Activated CD8-positive, alpha-beta memory T cell treated with anti-CD3 and anti-CD28 coated beads, Interleukin-2, amount 50 U/mL, for 48 hours (primary cell): ENCODE measurements at regions not wholly inside any gene's neighbourhood (a gene's known extent, or its start where the extent isn't known, plus 50 kb on each side); places are given as distances from the start of the nearest gene placed in this dataset.
"Not testable (repeated sequence)": the region's sequence is repeated elsewhere in the genome, so short reads cannot be mapped to it uniquely, and the experiment has no call there.

ENCODE experiments used
- DNase-seq: peaks from one replicate; pipeline ENCODE4 v3.0.0-alpha.2; 2020

DNA sequence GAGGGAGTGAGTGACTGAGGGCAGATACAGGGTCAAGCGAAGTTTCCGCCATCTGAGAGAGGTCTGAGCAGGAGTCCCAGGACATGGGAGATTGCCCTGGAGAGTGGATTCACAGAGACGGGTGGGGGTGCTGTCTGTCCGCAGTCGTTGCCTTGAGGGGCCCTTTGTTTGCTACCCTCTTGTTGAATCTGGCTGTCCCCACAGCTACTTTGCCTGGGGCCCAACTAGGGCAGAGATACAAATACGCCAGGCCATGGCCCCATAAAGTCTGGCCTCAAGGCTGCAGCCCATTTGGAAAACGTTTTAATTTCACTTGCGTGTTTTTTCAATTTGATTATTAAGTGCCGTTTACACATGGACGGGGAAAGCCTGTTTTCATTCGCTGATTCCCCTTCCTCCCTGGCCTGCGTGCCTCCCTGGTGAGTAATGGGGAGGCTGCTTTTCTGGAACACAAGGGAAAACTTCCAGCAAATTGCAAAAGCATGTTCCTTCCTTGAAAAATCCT lies 134.4 kb downstream of the SMIM20 start:
- no peak for DNase-seq

DNA sequence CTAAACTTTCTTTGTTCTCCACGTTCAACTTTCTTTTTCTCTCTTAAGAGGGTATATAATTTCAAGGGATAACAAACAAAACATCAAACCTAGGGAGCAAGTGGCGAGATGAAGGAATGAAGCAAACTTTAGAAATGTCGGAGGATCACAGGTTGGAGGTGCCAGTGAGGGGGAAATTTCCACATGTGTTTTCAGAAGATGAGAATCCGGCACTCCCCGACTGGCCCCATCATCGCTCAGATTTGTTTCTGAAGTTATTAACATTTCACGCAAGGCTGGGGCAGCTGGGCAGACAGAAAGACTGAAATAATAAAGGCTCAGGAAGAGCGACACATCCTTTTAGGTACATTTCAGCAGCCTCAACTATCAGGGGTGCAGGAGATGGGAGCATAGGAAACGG lies 134.9 kb downstream of the SMIM20 start:
- DNase-seq: no peak

DNA sequence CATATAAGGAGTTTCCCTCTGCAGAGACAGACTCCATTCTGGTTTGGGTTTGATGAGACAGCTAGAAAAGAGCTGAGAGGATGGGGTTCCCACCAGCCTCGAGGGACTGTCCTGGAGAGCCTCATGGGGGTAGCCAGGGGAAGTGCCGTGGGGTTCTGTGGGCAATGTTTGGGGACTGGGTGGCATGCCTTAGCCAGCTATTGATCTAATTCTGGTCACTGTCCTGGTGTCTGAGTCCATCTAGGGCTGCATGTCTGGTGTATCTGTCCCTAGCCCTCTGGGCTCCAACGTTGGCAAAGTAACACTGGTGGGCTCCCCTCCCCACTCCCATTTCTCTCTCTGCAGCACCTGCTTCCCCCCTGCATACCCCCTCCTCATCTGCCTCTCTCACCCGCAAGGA lies 135.4 kb downstream of the SMIM20 start:
- no peak for DNase-seq

DNA sequence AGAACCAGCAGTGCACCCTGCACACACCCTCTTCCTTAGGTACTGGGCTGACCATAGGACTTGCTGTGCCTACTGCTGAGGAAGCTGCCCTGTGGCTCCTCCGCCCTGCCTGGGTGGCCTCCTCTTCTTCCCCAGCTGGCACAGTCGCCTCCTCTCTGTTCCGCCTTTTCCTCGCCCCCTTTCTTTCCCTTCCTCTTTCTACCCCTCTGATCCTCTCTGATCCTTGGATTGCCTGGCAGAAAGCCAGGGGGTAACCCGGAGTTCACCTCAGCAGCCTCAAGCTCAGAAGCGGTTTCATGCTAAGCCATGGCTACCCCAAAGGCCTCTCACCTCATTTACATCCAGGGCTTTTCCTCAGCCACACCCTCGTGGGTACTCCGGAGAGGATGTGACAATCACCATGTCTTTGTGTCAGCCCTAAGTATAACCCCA lies 136.2 kb downstream of the SMIM20 start:
- DNase-seq: no peak

DNA sequence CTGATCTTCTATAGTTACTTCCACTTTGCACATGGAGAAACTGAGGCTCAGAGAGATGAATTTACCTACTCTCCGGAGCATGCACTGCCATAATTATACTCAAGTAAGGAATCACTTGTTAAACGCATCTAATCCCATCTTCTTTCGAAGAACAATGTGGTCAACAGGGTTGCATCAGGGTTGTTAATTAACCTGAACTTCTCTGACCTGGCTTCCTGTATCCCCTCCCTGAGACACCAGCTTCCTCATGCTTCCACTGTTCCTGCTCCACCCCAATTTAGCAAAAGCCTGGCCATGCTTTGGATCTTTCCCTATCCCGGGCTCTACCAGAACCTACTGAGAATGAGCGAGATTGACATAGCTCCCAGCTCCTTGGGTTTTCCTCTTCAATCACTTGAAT lies 136.7 kb downstream of the SMIM20 start:
- DNase-seq: no peak

DNA sequence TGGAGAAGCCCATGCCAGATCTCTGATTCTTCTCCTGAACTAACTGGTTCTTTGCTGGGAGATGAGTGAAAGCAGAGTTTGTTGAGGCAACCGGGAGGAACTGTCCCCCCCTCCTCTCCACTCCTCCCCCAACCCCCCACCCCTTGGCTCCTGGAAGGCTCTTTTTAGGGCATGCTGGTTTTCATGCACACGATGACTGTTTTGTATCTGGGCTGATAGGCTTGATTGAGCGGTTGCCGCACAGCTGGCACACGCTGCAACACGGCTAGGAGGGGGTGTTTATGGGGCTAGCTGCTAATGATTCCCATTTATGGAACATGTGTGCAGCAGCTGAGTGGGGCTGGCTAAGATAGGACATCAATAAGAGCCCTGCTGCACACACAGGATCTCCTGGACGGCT lies 137.2 kb downstream of the SMIM20 start:
- no peak for DNase-seq

DNA sequence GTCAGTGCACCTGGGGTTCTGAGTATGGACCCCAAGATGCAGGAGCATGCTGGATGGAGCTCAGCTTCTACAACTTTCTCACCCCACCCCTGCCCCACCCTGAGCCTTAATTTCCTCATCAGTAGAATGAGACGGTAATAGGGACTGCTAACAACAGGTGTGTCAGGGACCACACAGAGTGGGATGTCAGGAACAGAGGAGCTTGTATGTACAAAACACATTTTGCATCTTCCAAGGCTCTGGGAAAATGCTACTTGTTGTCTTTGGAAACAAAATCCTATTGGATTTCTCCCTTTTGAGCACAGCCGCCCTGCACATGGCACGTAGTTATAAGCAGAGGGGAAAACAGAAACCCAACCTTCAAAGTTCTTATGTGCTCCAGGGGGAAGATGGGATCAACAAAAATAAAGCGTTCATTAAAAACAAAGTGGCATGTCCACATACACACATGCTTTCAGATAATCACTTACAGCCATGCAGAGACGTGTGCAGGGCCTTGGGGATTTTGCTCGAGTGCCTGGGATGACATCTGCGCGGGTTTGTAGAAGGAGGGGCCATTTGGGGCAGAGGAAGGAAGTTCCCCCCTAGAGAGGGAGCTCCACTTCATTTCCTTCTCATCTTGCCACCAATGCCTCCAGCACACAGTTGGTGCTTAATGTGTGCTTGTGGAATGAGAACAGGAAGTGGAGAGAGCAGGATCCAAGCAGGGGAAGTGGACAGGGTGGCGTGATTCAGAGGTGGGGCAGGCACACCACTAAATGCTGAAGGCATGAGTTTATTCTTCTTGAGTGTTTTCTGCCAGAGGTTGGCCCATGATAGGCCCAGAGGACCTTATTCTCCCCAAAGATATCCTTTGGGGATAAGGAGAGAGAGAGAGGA lies 138.9 kb downstream of the SMIM20 start:
- no peak for DNase-seq

DNA sequence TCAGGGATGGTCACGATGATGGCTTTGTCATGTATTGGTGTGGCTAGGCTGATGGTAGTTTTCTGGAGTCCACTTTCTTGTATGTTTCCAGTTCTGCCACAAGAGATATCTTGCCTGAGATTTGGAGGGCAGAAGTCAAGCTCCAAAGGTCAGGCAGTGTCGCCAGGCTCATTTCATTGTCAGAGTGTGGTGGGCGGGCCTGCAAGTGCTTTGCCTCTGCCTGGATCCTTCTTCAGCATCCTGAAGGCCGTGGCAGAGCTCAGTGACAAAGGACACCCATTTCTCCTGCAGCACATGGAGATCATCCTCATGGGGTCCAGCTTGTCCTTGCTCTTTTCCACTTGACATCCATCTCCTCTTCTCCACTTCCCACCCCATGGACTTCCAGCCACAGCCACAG lies 139.7 kb downstream of the SMIM20 start:
- no peak for DNase-seq

DNA sequence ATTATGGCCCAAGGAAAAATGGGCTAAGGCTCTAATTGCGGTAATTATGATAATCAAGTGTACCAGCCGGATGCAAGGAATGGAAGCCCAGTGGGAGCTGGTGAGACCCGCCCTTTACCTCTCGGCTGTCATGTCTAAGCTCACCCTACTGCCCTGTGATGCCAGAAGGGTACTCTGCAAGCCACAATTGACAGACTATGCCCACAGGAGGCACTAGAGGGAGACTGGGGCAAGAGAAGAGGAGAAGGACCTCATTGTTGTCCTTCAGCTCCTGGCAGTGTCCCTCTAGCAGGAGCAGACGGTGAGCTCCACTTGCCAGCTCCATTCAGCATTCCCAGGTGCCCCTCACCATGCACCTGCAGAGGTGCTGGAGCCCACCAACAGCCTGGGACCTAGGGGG lies 141.8 kb downstream of the SMIM20 start:
- no peak for DNase-seq

DNA sequence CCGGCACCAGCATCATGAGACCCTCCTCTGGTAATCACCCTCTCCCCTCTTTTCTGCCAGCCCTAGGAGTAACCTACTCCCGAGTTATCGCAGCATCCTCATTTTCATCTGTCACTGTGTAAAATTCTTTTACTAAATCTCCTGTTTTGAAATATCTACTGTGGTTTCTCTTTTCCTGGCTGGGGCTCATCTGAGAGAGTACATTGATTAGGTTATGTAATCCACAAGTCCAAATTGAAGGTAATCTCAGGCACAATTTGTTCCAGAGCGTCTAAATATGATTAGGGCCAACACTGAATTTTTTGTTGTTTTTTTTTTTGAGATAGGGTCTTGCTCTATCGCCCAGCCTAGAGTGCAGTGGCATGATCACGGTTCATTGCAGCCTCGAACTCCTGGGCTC lies 142.4 kb downstream of the SMIM20 start:
- no peak for DNase-seq

DNA sequence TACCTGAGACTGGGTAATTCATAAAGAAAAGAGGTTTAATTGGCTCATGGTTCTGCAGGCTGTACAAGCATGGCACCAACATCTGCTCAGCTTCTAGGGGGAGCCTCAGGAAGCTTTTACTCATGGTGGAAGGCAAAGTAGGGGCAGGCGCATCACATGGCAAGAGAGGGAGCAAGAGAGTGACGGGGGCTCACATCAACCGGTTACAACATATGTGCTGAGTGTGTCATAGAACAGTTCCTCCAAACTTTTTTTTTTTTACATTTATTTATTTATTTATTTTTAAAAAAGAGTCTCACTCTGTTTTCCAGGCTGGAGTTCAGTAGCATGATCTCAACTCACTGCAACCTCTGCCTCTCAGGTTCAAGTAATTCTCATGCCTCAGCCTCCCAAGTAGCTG lies 143.8 kb downstream of the SMIM20 start:
- not testable (repeated sequence) for DNase-seq

DNA sequence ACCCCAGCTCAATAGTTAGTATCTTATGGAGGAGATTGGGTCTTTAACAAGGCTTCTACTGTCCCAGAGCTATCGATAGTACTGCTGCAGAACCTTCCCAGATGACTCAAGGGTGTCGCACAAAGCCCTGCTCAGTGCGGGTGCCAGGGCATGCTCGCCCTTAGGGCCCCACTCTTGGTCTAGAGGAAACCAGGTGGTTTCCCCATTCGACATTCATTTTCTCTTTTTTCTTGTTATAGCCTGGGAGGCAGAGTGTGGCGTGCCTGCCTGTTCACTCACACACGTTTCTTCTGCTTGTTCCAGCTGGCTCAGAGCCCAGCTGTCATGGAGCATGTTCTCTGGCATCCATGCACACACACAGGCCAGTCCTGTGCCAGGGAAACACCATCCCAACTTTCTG lies 144.5 kb downstream of the SMIM20 start:
- no peak for DNase-seq

DNA sequence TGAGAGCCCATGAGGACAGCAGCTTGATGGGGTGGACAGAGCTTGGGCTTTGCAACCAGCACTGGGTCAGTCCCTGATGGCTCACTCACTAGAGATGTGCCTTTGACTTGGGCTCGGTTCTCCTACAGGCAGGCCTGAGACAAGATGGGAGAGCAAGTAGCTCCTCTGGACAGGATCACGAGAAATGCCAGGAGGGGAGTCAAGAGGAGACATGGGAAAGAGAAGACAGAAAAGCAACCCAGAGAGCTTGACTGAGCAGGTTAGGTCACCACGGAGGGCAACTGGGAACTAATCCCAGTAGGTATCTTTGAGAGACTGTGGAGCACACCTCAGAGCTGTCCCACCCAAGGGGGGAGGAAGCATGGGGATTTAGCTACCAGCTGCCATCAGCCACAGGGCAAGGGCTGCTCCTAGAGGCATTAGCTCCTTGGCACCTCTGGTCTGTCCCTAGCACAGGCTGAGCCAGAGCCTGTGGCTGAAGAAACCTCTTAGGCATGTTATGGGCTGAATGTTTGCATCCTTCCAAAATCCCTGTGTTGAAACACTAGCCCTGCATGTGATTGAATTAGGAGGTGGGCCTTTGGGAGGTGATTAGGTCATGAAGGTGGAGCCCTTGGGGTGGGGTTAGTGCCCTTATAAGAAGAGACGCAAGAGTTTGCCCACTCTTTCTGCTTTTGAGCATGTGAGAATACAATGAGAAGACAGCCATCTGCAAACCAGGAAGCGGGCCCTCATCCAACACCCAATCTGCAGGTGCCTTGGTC lies 145.6 kb downstream of the SMIM20 start:
- no peak for DNase-seq

DNA sequence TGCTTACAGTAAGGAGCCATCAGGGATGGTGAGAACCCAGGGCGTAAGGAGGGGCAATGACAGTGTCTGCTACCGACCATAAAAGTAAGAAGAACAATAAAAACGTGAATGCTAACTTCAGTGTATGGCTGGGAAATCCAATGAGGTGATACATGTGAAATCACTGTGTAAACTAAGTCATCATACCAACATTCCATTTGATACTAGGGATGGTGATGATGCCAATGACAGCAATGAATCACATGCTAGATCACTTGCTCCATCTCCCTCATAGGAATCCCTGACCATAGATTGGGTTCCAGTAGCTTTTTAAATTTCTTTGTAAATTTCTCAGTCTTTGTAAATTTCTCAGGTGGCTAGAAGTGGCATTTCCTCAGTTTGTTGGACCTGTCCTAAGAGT lies 146.3 kb downstream of the SMIM20 start:
- no peak for DNase-seq

DNA sequence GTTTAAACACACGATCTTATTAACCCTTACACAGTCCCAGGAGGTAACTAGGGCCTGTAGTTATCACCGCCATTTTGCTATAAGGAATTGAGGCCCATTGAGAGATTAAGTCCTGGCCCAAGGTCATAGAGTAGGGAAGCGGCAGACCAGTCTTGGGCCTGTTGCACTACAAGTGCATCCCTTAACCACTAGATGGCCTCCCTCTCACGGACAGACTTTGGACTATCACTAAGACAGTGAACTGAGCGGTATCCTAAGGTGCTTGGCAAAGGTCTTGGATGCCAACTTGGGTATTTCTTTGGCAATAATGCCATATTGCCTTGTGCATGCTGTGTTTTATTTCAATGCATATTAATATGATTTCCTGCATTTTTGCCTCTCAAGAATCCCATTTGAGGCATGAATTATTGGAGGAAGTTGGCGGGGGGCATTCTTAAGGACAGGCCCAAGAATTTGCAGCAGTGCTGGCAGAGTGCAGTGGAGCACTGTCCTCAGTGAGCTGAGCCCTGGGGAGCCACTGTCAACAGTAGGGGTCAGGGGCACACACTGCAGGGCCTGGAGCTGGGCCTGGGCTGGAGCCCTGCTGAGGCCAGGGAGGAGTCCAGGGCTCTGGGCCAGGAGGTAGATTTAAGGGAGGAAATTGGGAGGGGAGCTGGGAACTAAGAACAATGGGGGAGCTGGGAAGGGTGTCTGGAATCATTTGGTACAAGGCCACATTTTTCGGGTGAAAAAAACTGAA lies 147.4 kb downstream of the SMIM20 start:
- no peak for DNase-seq

DNA sequence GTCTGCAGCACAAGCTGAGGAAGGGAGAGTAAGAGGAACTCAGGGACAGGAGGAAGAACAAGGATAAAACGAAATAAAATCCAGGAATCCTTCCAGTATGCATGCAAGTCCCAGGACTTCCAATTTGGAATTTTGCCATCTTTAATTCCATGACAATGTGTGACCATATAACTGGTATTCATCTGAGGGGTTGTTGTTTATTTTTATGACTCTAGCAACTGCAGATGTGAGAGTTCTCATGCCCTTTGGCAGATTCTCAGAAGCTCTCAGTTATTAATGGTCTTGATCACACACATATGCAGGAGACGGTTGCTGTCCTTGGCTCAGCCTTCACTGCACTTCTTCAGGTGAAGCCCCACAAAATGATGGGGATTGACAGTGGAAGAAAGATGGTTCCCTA lies 148.2 kb downstream of the SMIM20 start:
- DNase-seq: no peak

DNA sequence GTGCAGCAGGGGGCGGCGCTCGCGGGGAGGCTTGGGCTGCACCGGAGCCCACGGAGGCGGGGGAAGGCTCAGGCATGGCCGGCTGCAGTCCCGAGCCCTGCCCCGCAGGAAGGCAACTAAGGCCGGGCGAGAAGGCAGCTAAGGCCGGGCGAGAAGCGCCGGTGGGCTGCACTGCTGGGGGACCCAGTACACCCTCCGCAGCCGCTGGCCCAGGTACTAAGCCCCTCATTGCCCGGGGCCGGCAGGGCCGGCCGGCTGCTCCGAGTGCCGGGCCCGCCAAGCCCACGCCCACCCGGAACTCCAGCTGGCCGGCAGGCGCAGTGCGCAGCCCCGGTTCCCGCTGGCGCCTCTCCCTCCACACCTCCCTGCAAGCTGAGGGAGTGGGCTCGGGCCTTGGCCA lies 150.0 kb downstream of the SMIM20 start:
- not testable (repeated sequence) for DNase-seq

DNA sequence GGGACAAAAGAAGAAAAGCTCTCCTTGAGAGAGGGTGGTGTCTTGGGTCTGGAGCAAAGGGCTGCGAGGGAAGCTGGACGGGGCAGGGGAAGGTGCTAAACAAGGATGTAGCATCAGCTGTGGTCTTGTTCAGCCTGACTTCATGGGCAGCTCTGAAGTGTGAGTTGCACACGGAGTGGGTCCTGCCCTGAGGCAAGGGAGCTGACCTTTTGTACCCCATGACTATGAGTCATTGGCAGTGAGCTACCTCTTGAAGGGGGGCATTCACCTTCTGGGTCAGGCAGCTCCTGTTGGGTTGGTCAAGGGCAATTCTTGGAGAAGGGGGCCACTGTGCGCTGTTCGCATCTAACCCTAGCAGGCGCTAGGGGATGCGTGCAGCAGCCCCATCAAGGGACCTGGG lies 151.8 kb downstream of the SMIM20 start:
- no peak for DNase-seq

DNA sequence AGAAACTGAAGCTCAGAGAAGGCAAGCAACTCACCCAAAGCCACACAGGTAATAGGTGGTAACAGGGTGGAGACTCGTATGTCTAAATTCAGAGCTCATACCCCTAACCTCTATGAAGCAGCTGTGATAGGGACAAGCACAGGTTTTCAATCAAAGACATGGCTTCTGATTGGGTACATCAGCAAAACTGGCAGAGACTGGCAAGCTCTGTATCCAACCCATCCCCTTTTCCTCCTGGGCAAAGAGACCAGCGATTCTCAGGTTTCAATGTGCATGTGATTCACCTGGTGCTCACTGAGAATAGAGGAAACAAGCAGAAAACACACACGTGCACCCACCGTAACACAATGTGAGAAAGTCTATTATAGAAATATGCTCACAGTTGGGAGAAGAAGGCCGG lies 153.0 kb downstream of the SMIM20 start:
- DNase-seq: no peak

DNA sequence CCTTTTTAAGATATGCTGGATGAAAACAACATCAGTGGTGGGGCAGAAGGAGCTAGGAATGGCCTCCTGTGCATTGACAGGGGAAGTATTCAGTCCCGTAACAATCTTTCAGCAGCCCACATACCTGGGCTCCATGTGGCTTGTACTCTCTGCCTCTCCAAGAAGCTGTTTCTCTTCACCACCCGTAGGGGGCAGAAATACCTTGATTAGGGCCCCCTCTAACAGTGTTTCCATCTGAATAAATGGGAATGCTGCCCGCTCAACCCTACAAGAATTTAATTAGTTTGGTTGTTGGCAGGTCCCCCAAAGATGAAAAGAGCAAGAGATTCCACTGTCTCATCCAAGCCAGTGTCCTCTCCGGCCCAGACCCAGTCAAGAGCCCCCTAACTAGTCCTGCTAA lies 155.2 kb downstream of the SMIM20 start:
- no peak for DNase-seq

DNA sequence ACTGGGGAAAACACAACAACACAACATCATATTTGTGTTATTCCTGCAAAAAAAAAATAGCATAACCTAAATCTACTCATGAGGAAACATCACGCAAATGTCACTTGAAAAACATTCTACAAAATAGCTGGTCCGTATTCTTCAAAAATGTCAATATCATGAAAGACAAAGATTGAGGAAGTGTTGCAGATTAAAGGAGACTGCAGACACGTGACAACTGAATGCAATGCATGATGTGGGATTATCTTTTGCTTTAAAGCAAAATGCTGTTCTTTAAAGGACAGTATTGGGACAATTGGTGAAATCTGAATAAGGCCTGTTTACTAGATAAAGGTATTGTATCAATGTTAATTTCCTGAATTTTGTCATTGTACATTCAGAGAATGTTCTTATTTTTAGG lies 157.7 kb downstream of the SMIM20 start:
- DNase-seq: no peak

DNA sequence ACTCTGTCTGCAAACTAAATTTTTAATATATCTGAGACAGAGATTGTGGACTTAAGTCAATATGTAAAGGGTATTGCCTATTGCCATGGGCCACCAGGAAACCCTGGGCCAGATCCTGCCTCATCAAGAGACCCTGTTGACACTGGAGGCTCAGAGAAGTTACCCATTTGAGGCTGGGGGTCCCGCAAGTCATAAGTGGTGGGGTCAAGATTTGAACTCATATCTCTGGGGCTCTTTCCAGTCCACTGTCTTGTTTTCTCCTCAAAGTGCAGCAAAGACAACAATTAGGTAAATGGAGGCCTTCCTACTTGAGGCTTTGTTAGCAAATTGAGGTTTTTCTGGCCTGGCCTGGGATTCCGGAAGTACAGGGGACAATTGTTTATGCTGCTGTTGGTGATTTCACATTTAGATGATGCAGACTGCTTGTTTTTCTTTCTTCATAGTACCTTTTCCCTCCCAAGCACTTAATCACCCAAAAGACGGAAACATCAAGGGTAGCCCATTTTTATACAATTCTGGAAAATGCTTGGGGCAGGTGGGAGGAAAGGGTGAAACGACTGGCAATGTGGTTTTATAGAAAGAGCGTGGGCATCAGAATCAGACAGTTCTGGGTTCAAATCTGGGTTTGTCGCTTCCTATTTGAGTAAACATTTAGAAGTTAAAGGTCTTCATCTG lies 160.0 kb downstream of the SMIM20 start:
- no peak for DNase-seq
